ENCODE measurements at regions not wholly inside any gene's neighbourhood (a gene's known extent, or its start where the extent isn't known, plus 50 kb on each side); places are given as distances from the start of the nearest gene placed in this dataset.

DNA sequence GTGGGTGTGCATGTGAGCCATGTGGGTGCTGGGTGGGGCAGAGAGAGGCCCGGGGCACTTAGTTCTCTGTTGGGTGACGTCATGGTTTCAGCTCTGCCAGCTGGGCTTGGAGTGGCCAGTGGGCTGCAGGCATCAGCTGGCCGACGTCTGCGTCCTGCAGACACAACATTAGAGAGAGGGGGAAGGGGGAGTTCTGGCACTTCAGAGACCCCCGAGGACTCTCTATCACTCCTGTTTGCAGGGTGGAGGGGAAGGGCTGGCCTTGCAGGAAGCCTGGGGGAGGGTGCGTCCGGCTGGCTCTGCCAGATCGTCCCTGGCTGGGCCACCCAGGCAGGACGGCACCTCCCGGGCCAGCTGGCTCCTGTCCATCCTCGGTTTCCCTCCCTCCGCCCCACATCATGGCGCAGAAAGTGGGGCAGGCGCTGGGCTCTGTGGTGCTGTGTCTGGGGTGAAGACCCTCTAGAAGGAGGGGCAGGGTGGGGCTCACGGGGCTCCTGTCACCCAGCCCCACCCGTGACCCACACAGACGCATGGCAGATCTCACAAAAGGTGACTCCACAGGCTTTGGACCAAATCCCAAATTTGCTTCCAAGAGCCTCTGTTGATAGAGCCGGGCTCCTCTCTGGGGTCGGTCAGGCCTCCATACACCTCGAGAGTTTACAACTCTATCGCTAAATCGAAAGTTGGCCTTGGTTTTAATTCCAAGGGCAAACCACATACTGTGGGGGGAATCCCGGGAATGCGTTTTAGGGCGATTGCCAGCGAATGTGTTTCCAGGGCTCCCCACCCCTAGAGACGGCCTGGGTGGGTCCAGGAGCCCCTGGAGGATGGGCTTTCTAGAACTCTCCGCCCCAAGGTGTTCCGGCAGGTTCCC, 73.4 kb upstream of the TTC34 start:
- TF ChIP-seq, protein P1, sequence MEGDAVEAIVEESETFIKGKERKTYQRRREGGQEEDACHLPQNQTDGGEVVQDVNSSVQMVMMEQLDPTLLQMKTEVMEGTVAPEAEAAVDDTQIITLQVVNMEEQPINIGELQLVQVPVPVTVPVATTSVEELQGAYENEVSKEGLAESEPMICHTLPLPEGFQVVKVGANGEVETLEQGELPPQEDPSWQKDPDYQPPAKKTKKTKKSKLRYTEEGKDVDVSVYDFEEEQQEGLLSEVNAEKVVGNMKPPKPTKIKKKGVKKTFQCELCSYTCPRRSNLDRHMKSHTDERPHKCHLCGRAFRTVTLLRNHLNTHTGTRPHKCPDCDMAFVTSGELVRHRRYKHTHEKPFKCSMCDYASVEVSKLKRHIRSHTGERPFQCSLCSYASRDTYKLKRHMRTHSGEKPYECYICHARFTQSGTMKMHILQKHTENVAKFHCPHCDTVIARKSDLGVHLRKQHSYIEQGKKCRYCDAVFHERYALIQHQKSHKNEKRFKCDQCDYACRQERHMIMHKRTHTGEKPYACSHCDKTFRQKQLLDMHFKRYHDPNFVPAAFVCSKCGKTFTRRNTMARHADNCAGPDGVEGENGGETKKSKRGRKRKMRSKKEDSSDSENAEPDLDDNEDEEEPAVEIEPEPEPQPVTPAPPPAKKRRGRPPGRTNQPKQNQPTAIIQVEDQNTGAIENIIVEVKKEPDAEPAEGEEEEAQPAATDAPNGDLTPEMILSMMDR (IDR thresholded peaks at IDR 0.05; ENCODE audit: control insufficient read depth, extremely low read depth, insufficient read depth) = no peak
- no peak overlapping the region for H3K4me3 ChIP-seq (ENCODE audit: low read depth, low read length)
- DNase-seq (ENCODE audit: low read depth) = no peak

GRCh38 chr1:2875707-2876561, 74.4 kb upstream of the TTC34 start:
- TF ChIP-seq, protein P1 (IDR thresholded peaks at IDR 0.05; ENCODE audit: control insufficient read depth, extremely low read depth, insufficient read depth) = peak; percentile 72
- no peak for DNase-seq (ENCODE audit: low read depth)
- no peak overlapping the region for H3K4me3 ChIP-seq (ENCODE audit: low read depth, low read length)

DNA sequence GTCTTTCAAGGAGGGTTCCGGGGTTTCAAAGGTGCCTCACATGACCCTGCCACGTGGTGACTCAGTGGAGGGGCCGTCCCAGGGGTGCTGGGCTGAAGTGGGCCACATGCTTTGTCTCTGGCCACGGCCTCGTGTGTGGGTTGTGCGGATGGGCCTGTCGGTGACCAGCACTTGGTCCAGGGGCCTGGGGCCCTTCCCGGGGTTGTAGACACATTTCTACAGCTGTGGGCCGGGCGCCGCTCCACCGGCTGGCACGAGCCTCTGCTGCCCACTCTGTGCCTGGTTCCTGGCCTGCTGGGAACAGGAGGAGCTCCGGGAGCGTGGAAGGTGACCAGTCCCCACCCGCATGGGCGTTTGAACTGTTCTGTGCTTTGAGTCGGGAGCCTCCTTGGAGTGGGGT, 75.4 kb upstream of the TTC34 start:
- no peak overlapping the region for H3K4me3 ChIP-seq (ENCODE audit: low read depth, low read length)
- no peak for DNase-seq (ENCODE audit: low read depth)
- TF ChIP-seq, protein P1 (IDR thresholded peaks at IDR 0.05; ENCODE audit: control insufficient read depth, extremely low read depth, insufficient read depth) = no peak

GRCh38 chr1:2877391-2877790, 75.9 kb upstream of the TTC34 start:
- TF ChIP-seq, protein P1 (IDR thresholded peaks at IDR 0.05; ENCODE audit: control insufficient read depth, extremely low read depth, insufficient read depth) = no peak
- H3K4me3 ChIP-seq (ENCODE audit: low read depth, low read length) = no peak overlapping the region
- no peak for DNase-seq (ENCODE audit: low read depth)

GRCh38 chr1:2878591-2878990, 77.1 kb upstream of the TTC34 start:
- H3K4me3 ChIP-seq (ENCODE audit: low read depth, low read length) = no peak overlapping the region
- TF ChIP-seq, protein P1 (IDR thresholded peaks at IDR 0.05; ENCODE audit: control insufficient read depth, extremely low read depth, insufficient read depth) = no peak
- DNase-seq (ENCODE audit: low read depth) = no peak

DNA sequence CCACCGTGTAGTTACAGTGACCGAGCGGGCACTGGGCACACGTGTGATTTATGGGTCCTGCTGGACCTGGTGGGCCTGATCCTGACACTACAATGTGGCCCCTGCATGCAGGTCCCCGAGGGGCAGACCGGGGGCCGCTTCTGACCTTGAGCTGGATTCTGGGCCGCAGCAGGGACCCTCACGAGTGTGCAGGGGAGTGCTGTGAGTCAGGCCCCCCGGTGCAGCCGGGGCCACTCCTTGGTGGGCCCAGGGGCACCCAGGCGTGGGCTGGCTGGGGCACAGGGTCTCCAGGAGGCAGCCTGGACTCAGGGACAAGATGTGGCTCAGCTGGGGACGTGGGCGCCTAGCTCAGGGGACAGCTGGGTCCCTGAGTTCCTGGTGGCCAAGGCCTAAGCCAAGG, 77.5 kb upstream of the TTC34 start:
- TF ChIP-seq, protein P1 (IDR thresholded peaks at IDR 0.05; ENCODE audit: control insufficient read depth, extremely low read depth, insufficient read depth) = no peak
- DNase-seq (ENCODE audit: low read depth) = no peak
- no peak overlapping the region for H3K4me3 ChIP-seq (ENCODE audit: low read depth, low read length)
